ENCODE measurements at regions not wholly inside any gene's neighbourhood (a gene's known extent, or its start where the extent isn't known, plus 50 kb on each side); places are given as distances from the start of the nearest gene placed in this dataset.

DNA sequence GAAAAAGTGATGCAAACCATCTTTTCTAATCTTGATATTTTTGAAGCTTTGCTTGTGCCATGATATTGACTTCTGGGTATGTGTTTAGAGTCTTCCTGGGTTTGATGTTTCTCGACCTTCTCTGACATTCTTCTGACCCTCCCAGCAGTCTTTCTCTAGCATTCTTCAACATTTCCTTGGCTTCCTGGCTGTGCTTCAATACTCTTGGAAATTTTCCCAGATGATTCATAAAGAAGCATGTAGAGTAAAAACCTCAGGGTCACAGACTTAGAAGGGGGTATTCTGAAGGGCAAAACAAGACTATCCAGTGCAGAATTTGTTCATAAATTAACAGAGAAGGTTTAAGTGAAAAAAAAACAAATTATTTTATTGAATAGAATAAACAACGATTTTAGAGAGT, 946.3 kb upstream of the PCDH9 start:
- H3K27me3 Mint-ChIP-seq = no peaks in the 10 kb centered on the region
- H3K9me3 Mint-ChIP-seq = peaks cover 24% of the 10 kb centered on the region
- H3K36me3 Mint-ChIP-seq (ENCODE audit: insufficient read depth) = no peaks in the 10 kb centered on the region
- H3K27ac Mint-ChIP-seq (ENCODE audit: low read depth) = no peak overlapping the region
- H3K4me1 Mint-ChIP-seq = no peaks in the 10 kb centered on the region
- H3K4me3 Mint-ChIP-seq = no peak overlapping the region
- ATAC-seq (replicated peaks; ENCODE audit: extremely low read depth, poor library complexity, severe bottlenecking) (no peak), DNase-seq (ENCODE audit: low spot score in 2 of 2) (no peak)

- Mint-ChIP-seq H3K4me3 (no peak overlapping the region), H3K27me3 (no peaks in the 10 kb centered on the region), H3K36me3 (ENCODE audit: insufficient read depth) (no peaks in the 10 kb centered on the region), H3K4me1 (no peaks in the 10 kb centered on the region), H3K27ac (ENCODE audit: low read depth) (no peak overlapping the region), H3K9me3 (peaks cover 17% of the 10 kb centered on the region)
- DNase-seq (ENCODE audit: low spot score in 2 of 2) (no peak), ATAC-seq (replicated peaks; ENCODE audit: extremely low read depth, poor library complexity, severe bottlenecking) (no peak)
Observed at GRCh38 chr13:68174893-68175292, 944.8 kb upstream of the PCDH9 start.

DNA sequence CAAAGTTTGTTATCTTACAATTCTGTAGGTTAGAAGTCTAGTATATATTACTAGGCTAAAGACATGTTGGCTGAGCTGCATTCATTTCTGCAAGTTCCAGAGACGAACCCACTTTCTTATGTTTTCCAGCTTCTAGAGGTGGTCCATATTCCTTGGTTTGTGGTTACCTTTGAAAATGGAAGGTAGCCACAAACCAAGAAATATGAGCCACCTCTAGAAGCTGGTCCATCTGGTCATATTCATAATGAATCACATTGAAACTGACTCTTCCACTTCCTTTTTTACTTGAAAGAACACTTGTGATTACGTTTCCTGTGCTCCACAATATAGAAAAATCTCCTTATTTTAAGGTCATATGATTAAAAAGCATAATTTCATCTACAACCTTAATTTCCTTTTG, 943.0 kb upstream of the PCDH9 start:
- no peaks in the 10 kb centered on the region for H3K27me3 Mint-ChIP-seq
- DNase-seq (ENCODE audit: low spot score in 2 of 2) (no peak), ATAC-seq (replicated peaks; ENCODE audit: extremely low read depth, poor library complexity, severe bottlenecking) (no peak)
- H3K4me1 Mint-ChIP-seq = no peaks in the 10 kb centered on the region
- peaks cover 10% of the 10 kb centered on the region for H3K9me3 Mint-ChIP-seq
- H3K36me3 Mint-ChIP-seq (ENCODE audit: insufficient read depth) = no peaks in the 10 kb centered on the region
- no peak overlapping the region for H3K27ac Mint-ChIP-seq (ENCODE audit: low read depth)
- H3K4me3 Mint-ChIP-seq = no peak overlapping the region

- Mint-ChIP-seq H3K36me3 (ENCODE audit: insufficient read depth) (no peaks in the 10 kb centered on the region), H3K27me3 (no peaks in the 10 kb centered on the region), H3K4me1 (no peaks in the 10 kb centered on the region), H3K27ac (ENCODE audit: low read depth) (no peak overlapping the region), H3K9me3 (peaks cover 5% of the 10 kb centered on the region), H3K4me3 (no peak overlapping the region)
- DNase-seq (ENCODE audit: low spot score in 2 of 2) (no peak), ATAC-seq (replicated peaks; ENCODE audit: extremely low read depth, poor library complexity, severe bottlenecking) (no peak)
Observed at GRCh38 chr13:68170961-68171360, 940.8 kb upstream of the PCDH9 start.

- H3K36me3 Mint-ChIP-seq (ENCODE audit: insufficient read depth) = no peaks in the 10 kb centered on the region
- no peak for DNase-seq (ENCODE audit: low spot score in 2 of 2)
- ATAC-seq (replicated peaks; ENCODE audit: extremely low read depth, poor library complexity, severe bottlenecking) = no peak
- H3K9me3 Mint-ChIP-seq = peaks cover 4% of the 10 kb centered on the region
- no peaks in the 10 kb centered on the region for H3K4me1 Mint-ChIP-seq
- H3K4me3 Mint-ChIP-seq = no peak overlapping the region
- no peak overlapping the region for H3K27ac Mint-ChIP-seq (ENCODE audit: low read depth)
- no peaks in the 10 kb centered on the region for H3K27me3 Mint-ChIP-seq
Observed at GRCh38 chr13:68168448-68168847, 938.3 kb upstream of the PCDH9 start.

GRCh38 chr13:68160466-68160865, 930.3 kb upstream of the PCDH9 start:
- ATAC-seq (replicated peaks; ENCODE audit: extremely low read depth, poor library complexity, severe bottlenecking) = no peak
- H3K9me3 Mint-ChIP-seq = peaks cover 9% of the 10 kb centered on the region
- H3K27ac Mint-ChIP-seq (ENCODE audit: low read depth) = no peak overlapping the region
- no peak overlapping the region for H3K4me3 Mint-ChIP-seq
- H3K27me3 Mint-ChIP-seq = no peaks in the 10 kb centered on the region
- H3K36me3 Mint-ChIP-seq (ENCODE audit: insufficient read depth) = peaks cover 2% of the 10 kb centered on the region
- no peak for DNase-seq (ENCODE audit: low spot score in 2 of 2)
- no peaks in the 10 kb centered on the region for H3K4me1 Mint-ChIP-seq

GRCh38 chr13:68152414-68152813, 922.3 kb upstream of the PCDH9 start:
- no peaks in the 10 kb centered on the region for H3K27me3 Mint-ChIP-seq
- H3K9me3 Mint-ChIP-seq = peaks cover 21% of the 10 kb centered on the region
- DNase-seq (ENCODE audit: low spot score in 2 of 2) = no peak
- no peak overlapping the region for H3K27ac Mint-ChIP-seq (ENCODE audit: low read depth)
- H3K4me3 Mint-ChIP-seq = no peak overlapping the region
- H3K36me3 Mint-ChIP-seq (ENCODE audit: insufficient read depth) = peaks cover 2% of the 10 kb centered on the region
- no peaks in the 10 kb centered on the region for H3K4me1 Mint-ChIP-seq
- no peak for ATAC-seq (replicated peaks; ENCODE audit: extremely low read depth, poor library complexity, severe bottlenecking)

GRCh38 chr13:68145852-68146251, 915.7 kb upstream of the PCDH9 start:
- Mint-ChIP-seq H3K36me3 (ENCODE audit: insufficient read depth) (no peaks in the 10 kb centered on the region), H3K27me3 (no peaks in the 10 kb centered on the region), H3K4me3 (no peak overlapping the region), H3K4me1 (no peaks in the 10 kb centered on the region), H3K9me3 (peaks cover 17% of the 10 kb centered on the region), H3K27ac (ENCODE audit: low read depth) (no peak overlapping the region)
- no peak for ATAC-seq (replicated peaks; ENCODE audit: extremely low read depth, poor library complexity, severe bottlenecking)
- DNase-seq (ENCODE audit: low spot score in 2 of 2) = no peak

DNA sequence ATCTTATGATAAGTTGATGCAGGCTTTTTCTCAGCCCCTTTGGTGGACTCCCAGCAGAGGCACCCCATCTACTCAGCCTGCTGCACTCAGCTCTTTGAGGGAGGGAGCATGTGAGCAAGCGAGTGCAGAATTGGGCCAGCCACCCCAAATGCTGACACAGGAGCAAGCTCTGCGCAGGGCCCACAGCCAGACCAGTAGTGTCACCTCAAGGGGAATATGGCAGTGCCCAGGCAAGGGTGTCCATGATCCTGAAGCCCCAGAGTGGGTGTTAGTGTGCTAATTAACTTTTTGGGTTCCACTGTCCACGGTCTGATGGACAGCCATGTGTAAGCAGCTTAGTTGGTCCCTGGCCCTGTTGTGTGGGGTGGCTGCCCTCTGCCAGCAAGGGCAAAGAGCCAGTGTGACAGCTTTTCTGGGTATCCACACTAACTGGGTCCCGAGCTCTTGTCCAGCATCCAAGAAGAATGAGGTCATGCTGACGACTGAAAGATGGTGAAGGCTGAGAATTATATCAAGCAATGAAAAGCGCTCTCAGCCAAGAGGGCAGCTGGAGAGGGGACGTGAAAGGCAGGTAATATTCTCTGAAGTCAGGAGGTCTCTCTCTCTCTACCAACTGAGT, 898.3 kb upstream of the PCDH9 start:
- ATAC-seq (replicated peaks; ENCODE audit: extremely low read depth, poor library complexity, severe bottlenecking) = no peak
- H3K27ac Mint-ChIP-seq (ENCODE audit: low read depth) = no peak overlapping the region
- no peak overlapping the region for H3K4me3 Mint-ChIP-seq
- no peaks in the 10 kb centered on the region for H3K27me3 Mint-ChIP-seq
- peaks cover 6% of the 10 kb centered on the region for H3K9me3 Mint-ChIP-seq
- no peak for DNase-seq (ENCODE audit: low spot score in 2 of 2)
- H3K4me1 Mint-ChIP-seq = no peaks in the 10 kb centered on the region
- H3K36me3 Mint-ChIP-seq (ENCODE audit: insufficient read depth) = no peaks in the 10 kb centered on the region

- DNase-seq (ENCODE audit: low spot score in 2 of 2) (no peak), ATAC-seq (replicated peaks; ENCODE audit: extremely low read depth, poor library complexity, severe bottlenecking) (no peak)
- Mint-ChIP-seq H3K27me3 (no peaks in the 10 kb centered on the region), H3K27ac (ENCODE audit: low read depth) (no peak overlapping the region), H3K4me3 (no peak overlapping the region), H3K4me1 (no peaks in the 10 kb centered on the region), H3K36me3 (ENCODE audit: insufficient read depth) (no peaks in the 10 kb centered on the region), H3K9me3 (peaks cover 5% of the 10 kb centered on the region)
Observed at GRCh38 chr13:68125087-68125480, 894.9 kb upstream of the PCDH9 start.

- Mint-ChIP-seq H3K4me1 (no peaks in the 10 kb centered on the region), H3K9me3 (peaks cover 5% of the 10 kb centered on the region), H3K4me3 (no peak overlapping the region), H3K36me3 (ENCODE audit: insufficient read depth) (no peaks in the 10 kb centered on the region), H3K27me3 (no peaks in the 10 kb centered on the region), H3K27ac (ENCODE audit: low read depth) (no peak overlapping the region)
- no peak for DNase-seq (ENCODE audit: low spot score in 2 of 2)
- ATAC-seq (replicated peaks; ENCODE audit: extremely low read depth, poor library complexity, severe bottlenecking) = no peak
Observed at GRCh38 chr13:68124437-68125086, 894.4 kb upstream of the PCDH9 start.

DNA sequence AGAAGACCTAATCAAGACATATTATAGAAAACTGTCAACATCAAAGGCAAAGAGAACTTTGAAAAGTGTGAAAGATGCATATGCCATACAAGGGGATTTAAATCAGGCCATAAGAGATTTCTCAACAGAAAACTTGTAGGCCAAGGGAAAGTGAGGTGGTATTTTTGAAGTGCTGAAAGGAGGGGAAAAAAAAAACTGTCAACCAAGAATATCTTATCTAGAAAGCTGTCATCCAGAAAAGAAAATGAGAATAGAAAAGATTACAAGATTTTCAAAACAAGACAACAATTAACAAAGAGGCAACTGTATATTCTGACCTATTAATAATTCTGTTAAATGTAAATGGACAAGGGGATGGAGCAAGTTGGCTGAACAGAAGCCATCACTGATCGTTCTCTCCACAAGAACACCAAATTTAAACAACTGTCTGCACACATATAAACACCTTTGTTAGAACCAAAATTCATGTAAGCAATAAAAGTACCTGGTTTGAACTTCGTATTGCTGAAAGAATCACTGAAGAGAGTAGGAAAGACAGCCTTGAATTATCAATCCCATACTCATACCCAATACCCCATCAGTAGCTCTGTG, 880.1 kb upstream of the PCDH9 start:
- Mint-ChIP-seq H3K4me3 (no peak overlapping the region), H3K27ac (ENCODE audit: low read depth) (no peak overlapping the region), H3K36me3 (ENCODE audit: insufficient read depth) (no peaks in the 10 kb centered on the region), H3K27me3 (no peaks in the 10 kb centered on the region), H3K9me3 (peaks cover 15% of the 10 kb centered on the region), H3K4me1 (no peaks in the 10 kb centered on the region)
- no peak for DNase-seq (ENCODE audit: low spot score in 2 of 2)
- ATAC-seq (replicated peaks; ENCODE audit: extremely low read depth, poor library complexity, severe bottlenecking) = no peak

GRCh38 chr13:68107667-68108066, 877.5 kb upstream of the PCDH9 start:
- ATAC-seq (replicated peaks; ENCODE audit: extremely low read depth, poor library complexity, severe bottlenecking) (no peak), DNase-seq (ENCODE audit: low spot score in 2 of 2) (no peak)
- Mint-ChIP-seq H3K27ac (ENCODE audit: low read depth) (no peak overlapping the region), H3K36me3 (ENCODE audit: insufficient read depth) (no peaks in the 10 kb centered on the region), H3K4me1 (no peaks in the 10 kb centered on the region), H3K9me3 (peaks cover 18% of the 10 kb centered on the region), H3K4me3 (no peak overlapping the region), H3K27me3 (no peaks in the 10 kb centered on the region)
